ENCODE measurements at regions not wholly inside any gene's neighbourhood (a gene's known extent, or its start where the extent isn't known, plus 50 kb on each side); places are given as distances from the start of the nearest gene placed in this dataset.

DNA sequence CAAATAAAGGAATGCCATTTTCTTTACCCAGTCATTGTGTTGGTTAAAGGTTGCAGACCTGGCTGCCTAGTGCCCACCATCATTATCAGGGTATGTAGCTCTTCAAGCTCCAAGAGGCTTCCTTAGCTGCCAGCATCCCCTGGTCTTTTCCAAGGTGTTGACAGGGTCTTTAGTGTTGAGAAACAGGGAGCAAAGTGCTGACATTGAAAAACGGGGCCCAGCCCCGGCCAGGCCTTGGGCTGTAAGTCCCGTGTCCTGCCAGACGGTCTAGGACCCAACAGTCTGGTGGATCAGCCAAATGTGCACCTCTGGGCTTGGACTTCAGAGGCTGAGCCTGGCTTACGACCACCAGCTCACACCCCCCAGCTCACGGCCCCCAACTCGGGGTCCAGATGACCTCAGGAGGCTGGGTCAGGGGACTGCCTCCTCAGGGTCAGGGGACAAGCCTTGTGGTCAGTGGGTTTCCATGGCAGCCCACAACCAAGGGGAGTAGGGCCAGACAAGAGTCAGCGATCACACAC lies 114.4 kb upstream of the MLN start:
- Histone ChIP-seq H2BK5ac (ENCODE audit: insufficient read length, low read length) (no peak overlapping the region), H3K4me2 (ENCODE audit: insufficient read depth, insufficient read length, low read length) (no peak overlapping the region), H3K79me2 (ENCODE audit: insufficient read depth, low read length) (no peaks in the 10 kb centered on the region), H4K8ac (replicated peaks; ENCODE audit: insufficient read length, low read depth, low read length) (no peak overlapping the region), H4K91ac (ENCODE audit: insufficient read length, low read depth, low read length) (no peak overlapping the region), H2BK20ac (ENCODE audit: low read depth, low read length, poor library complexity, severe bottlenecking) (no peak overlapping the region), H4K20me1 (ENCODE audit: control insufficient read depth, insufficient read depth, insufficient read length) (no peaks in the 10 kb centered on the region), H2BK12ac (ENCODE audit: insufficient read length, low read depth, low read length) (no peak overlapping the region), H2BK120ac (ENCODE audit: low read depth, low read length, poor library complexity, severe bottlenecking) (no peak overlapping the region), H3T11ph (ENCODE audit: low read length) (no peak overlapping the region), H3K4ac (ENCODE audit: low read depth, low read length) (no peak overlapping the region), H4K5ac (ENCODE audit: insufficient read length, low read depth, low read length) (no peak overlapping the region), H2BK15ac (ENCODE audit: low read depth, low read length) (no peak overlapping the region), H3K79me1 (ENCODE audit: insufficient read depth, low read depth, low read length, poor library complexity, severe bottlenecking) (no peaks in the 10 kb centered on the region), H2AFZ (ENCODE audit: low read length) (no peak overlapping the region), H3K18ac (ENCODE audit: insufficient read length, low read depth, low read length) (no peak overlapping the region), H3K23ac (ENCODE audit: insufficient read length, low read depth, low read length) (no peak overlapping the region), H3K27ac (ENCODE audit: insufficient read length, low read depth, low read length) (no peak overlapping the region), H3K9me3 (ENCODE audit: control insufficient read depth, low read depth, low read length) (no peaks in the 10 kb centered on the region), H3K9ac (ENCODE audit: extremely low read depth, insufficient read length, low read length) (no peak overlapping the region), H3K23me2 (ENCODE audit: insufficient read length, low read depth, low read length, poor library complexity, severe bottlenecking) (no peaks in the 10 kb centered on the region), H3K27me3 (ENCODE audit: insufficient read depth, low read length) (no peaks in the 10 kb centered on the region), H2AK5ac (ENCODE audit: insufficient read length, low read length) (no peak overlapping the region), H3K4me1 (ENCODE audit: insufficient read depth, low read length) (no peaks in the 10 kb centered on the region), H3K56ac (ENCODE audit: insufficient read length, low read depth, low read length) (no peak overlapping the region), H3K14ac (ENCODE audit: insufficient read depth, low read length) (no peak overlapping the region)
- H3K4me1 Mint-ChIP-seq = peaks cover 14 to 25% of the 10 kb centered on the region in 2 experiments
- no peaks in the 10 kb centered on the region; a peak in 2 of 5 replicates for H3K9me3 Mint-ChIP-seq
- H3K27ac Mint-ChIP-seq = no peak overlapping the region
- H3K27me3 Mint-ChIP-seq (ENCODE audit: low read depth) = peaks cover 24% of the 10 kb centered on the region
- H3K36me3 Mint-ChIP-seq (ENCODE audit: insufficient read depth in 1 of 3, low read depth in 3 of 3) = no peaks in the 10 kb centered on the region; a peak in 1 of 7 replicates
- no CpG with 5 or more reads among the region's 8 CpGs for WGBS (ENCODE audit: extremely low coverage, insufficient read length, low lambda C conversion rate)
- no peak overlapping the region for H3K4me3 Mint-ChIP-seq
- no peak for DNase-seq
- TF ChIP-seq, protein P1, sequence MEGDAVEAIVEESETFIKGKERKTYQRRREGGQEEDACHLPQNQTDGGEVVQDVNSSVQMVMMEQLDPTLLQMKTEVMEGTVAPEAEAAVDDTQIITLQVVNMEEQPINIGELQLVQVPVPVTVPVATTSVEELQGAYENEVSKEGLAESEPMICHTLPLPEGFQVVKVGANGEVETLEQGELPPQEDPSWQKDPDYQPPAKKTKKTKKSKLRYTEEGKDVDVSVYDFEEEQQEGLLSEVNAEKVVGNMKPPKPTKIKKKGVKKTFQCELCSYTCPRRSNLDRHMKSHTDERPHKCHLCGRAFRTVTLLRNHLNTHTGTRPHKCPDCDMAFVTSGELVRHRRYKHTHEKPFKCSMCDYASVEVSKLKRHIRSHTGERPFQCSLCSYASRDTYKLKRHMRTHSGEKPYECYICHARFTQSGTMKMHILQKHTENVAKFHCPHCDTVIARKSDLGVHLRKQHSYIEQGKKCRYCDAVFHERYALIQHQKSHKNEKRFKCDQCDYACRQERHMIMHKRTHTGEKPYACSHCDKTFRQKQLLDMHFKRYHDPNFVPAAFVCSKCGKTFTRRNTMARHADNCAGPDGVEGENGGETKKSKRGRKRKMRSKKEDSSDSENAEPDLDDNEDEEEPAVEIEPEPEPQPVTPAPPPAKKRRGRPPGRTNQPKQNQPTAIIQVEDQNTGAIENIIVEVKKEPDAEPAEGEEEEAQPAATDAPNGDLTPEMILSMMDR (conservative IDR thresholded peaks at IDR 0.05) = no peak

All from H9 (cell line).